ENCODE measurements at regions not wholly inside any gene's neighbourhood (a gene's known extent, or its start where the extent isn't known, plus 50 kb on each side); places are given as distances from the start of the nearest gene placed in this dataset.

DNA sequence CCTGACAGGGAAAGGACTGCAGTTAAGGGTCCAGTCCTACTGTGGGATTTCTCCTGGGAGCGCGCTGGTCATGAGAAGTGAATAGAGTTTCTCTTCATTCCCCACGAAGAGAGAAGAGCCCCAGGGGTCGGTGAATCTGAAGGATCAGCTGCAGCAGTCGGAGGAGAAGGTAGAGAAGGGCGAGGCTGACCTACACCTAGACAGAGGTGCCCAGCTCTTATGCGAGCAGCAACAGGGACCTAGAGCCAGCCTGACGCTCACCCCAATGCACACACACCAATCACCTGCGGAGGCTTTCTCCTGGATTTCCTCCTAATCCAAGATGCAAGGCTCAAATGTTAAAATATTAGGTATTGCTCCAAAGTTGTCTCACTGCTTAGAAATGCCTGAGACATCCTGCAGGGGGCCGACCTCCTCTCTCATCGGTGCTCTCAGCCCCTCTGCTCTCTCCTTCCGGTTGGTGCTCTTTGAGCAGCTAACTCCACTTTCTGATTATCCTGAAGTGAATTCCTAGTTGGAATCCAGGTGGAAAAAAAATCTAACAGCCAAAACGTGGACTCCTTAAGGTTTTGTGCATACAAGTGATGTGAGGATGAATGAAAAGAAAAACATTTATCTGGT is 176.4 kb downstream of the AHR start:
- peaks cover 4% of the 10 kb centered on the region for H3K9me3 Mint-ChIP-seq
- H3K27ac Mint-ChIP-seq, result no peak overlapping the region
- no peak overlapping the region for H3K4me3 Mint-ChIP-seq
- TF ChIP-seq, protein P1, sequence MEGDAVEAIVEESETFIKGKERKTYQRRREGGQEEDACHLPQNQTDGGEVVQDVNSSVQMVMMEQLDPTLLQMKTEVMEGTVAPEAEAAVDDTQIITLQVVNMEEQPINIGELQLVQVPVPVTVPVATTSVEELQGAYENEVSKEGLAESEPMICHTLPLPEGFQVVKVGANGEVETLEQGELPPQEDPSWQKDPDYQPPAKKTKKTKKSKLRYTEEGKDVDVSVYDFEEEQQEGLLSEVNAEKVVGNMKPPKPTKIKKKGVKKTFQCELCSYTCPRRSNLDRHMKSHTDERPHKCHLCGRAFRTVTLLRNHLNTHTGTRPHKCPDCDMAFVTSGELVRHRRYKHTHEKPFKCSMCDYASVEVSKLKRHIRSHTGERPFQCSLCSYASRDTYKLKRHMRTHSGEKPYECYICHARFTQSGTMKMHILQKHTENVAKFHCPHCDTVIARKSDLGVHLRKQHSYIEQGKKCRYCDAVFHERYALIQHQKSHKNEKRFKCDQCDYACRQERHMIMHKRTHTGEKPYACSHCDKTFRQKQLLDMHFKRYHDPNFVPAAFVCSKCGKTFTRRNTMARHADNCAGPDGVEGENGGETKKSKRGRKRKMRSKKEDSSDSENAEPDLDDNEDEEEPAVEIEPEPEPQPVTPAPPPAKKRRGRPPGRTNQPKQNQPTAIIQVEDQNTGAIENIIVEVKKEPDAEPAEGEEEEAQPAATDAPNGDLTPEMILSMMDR (IDR thresholded peaks at IDR 0.05; ENCODE audit: unreplicated experiment in 3 of 3), result no peak
- H3K27me3 Mint-ChIP-seq (ENCODE audit: low read depth), result no peaks in the 10 kb centered on the region
- no peaks in the 10 kb centered on the region for H3K36me3 Mint-ChIP-seq (ENCODE audit: low read depth)
- H3K4me1 Mint-ChIP-seq, result no peaks in the 10 kb centered on the region

DNA sequence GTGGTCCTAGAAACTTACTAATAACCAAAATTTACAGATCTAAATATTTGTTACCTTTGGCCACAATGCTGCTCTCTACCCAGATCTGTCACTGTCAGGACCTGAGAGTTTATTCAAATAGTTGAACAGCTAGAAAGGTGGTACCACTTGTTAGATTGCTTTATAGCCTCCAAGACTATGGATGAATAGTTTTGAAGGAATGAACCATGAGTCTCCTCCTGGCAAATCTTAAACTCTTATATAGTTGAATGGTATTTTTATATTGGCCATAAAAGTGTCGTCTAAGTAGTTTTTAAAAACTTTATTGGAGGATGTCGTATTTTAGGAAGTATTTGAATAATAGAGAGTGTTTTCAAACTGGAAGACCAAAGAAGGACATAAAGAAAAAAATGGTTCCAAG is 178.7 kb downstream of the AHR start:
- no peak overlapping the region for H3K4me3 Mint-ChIP-seq
- no peak overlapping the region for H3K27ac Mint-ChIP-seq
- peaks cover 4% of the 10 kb centered on the region for H3K9me3 Mint-ChIP-seq
- no peaks in the 10 kb centered on the region for H3K36me3 Mint-ChIP-seq (ENCODE audit: low read depth)
- no peaks in the 10 kb centered on the region for H3K27me3 Mint-ChIP-seq (ENCODE audit: low read depth)
- no peaks in the 10 kb centered on the region for H3K4me1 Mint-ChIP-seq
- TF ChIP-seq, protein P1 (IDR thresholded peaks at IDR 0.05; ENCODE audit: unreplicated experiment in 3 of 3), result no peak

DNA sequence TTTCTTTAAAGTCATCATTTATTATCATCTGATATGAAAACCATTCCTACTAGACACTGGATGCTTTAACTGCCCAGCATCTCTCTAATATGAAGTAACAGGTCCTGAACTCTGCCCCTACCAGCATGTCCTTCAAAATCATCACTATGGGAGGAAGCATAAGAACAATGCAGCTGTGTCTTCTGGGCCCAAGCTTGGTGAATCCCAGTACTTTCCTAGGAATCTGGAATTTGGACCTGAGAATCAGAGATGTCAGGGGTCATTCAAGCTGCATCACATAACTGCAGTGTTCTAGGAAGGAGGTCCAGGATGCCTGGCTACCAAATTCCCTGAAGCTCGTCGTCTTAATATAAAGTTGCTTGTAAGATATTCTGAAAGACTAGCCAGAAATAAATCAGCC is 182.7 kb downstream of the AHR start:
- H3K9me3 Mint-ChIP-seq, result no peaks in the 10 kb centered on the region
- H3K27me3 Mint-ChIP-seq (ENCODE audit: low read depth), result no peaks in the 10 kb centered on the region
- TF ChIP-seq, protein P1 (IDR thresholded peaks at IDR 0.05; ENCODE audit: unreplicated experiment in 3 of 3), result no peak
- H3K27ac Mint-ChIP-seq, result no peak overlapping the region
- H3K36me3 Mint-ChIP-seq (ENCODE audit: low read depth), result no peaks in the 10 kb centered on the region
- no peak overlapping the region for H3K4me3 Mint-ChIP-seq
- H3K4me1 Mint-ChIP-seq, result no peaks in the 10 kb centered on the region

DNA sequence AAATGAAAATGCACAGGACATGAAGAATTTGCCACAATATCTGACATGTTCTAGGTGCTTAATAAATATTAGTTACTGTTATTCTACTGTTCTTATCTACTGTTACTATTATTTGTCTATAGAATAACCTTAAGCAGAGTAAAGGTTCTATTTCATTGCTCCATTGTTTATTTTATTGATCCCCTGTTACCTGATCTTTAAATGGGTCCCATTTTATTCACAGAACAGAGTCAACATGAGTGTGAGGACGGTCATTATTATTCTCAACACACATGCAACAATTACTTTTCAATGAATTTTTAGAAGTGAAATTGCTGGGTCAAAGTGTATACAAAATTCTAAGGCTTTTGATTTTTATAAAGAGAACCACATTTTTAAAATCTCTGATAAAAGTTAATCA is 186.9 kb downstream of the AHR start:
- Mint-ChIP-seq H3K4me1 (no peaks in the 10 kb centered on the region), H3K4me3 (no peak overlapping the region), H3K9me3 (no peaks in the 10 kb centered on the region), H3K36me3 (ENCODE audit: low read depth) (no peaks in the 10 kb centered on the region), H3K27me3 (ENCODE audit: low read depth) (no peaks in the 10 kb centered on the region), H3K27ac (no peak overlapping the region)
- TF ChIP-seq, protein P1 (IDR thresholded peaks at IDR 0.05; ENCODE audit: unreplicated experiment in 3 of 3), result no peak

DNA sequence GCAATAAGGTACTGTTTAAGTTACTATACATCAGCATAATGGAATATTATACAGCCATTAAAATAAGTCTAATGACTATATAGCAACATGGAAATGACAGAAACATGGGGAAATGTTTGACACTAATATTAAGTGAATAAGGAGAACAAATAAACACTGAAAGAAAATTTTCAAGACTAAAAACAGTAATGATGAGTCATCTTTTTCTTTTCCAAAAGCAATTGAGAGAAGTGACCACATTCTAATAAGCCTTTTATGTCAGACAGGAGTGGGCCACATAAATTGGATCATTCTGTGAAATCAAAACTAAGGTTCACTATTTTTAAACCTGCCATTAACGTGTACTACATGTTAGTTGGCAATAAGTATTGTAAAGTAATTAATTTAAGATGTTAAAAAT is 187.5 kb downstream of the AHR start:
- H3K27me3 Mint-ChIP-seq (ENCODE audit: low read depth), result no peaks in the 10 kb centered on the region

DNA sequence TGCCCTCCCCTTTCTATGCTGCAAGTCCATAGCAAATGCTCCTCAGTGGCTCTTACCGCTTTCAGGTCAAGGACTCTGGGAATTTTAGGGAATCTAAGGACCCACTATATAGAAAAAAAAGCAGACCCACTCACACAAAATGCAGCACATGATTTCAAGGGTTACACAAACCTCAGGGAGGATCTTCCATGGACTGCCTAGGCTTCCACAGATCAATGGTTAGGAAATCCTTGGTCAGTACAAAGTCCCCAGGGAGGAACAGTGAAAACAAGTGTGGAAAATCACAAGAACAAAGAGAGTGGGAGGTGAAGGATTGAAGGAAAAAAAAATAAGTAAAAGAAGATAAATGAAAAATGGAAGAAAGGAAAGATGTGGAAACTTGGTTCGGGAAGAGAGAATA is 188.4 kb downstream of the AHR start:
- Mint-ChIP-seq H3K4me3 (no peak overlapping the region), H3K4me1 (no peaks in the 10 kb centered on the region), H3K27ac (peak overlapping the region; percentile 30 to 92 (median 41)), H3K9me3 (no peaks in the 10 kb centered on the region), H3K27me3 (ENCODE audit: low read depth) (no peaks in the 10 kb centered on the region), H3K36me3 (ENCODE audit: low read depth) (no peaks in the 10 kb centered on the region)
- TF ChIP-seq, protein P1 (IDR thresholded peaks at IDR 0.05; ENCODE audit: unreplicated experiment in 3 of 3), result no peak

More for the DNA sequence above, 187.5 kb downstream of the AHR start:
- H3K9me3 Mint-ChIP-seq, result no peaks in the 10 kb centered on the region
- no peak overlapping the region for H3K27ac Mint-ChIP-seq
- H3K4me3 Mint-ChIP-seq, result no peak overlapping the region
- no peaks in the 10 kb centered on the region for H3K4me1 Mint-ChIP-seq
- H3K36me3 Mint-ChIP-seq (ENCODE audit: low read depth), result no peaks in the 10 kb centered on the region
- TF ChIP-seq, protein P1 (IDR thresholded peaks at IDR 0.05; ENCODE audit: unreplicated experiment in 3 of 3), result no peak

All from nephron (organoid).